A549 (cell line): ENCODE measurements at regions not wholly inside any gene's neighbourhood (a gene's known extent, or its start where the extent isn't known, plus 50 kb on each side); places are given as distances from the start of the nearest gene placed in this dataset.

Source experiments
- ATAC-seq, 2 experiments: fragments of 200-7000 bp in 1 of 2; fragments of >200 bp in 1 of 2; cut with Nextera tagmentation in 1 of 2; cut with Tn5 transposase in 1 of 2; 3 replicates each; pipeline versions ENCODE4 v1.8.0 to v1.9.1; 2018 to 2020; ENCODE audit warnings: mild to moderate bottlenecking in 1 of 2, moderate library complexity in 1 of 2
- CTCF ChIA-PET: fragments of 300-600 bp; sonication (Branson Sonifier 250); formaldehyde crosslinking; extraction: SDS; loops from one replicate; lab custom pipeline; 2021; ENCODE audit warnings: antibody characterized with exemption, inconsistent platforms; lab: Yijun Ruan, JAX
- POLR2A ChIA-PET: fragments of 350-600 bp; formaldehyde crosslinking; extraction: SDS; loops from one replicate; lab custom pipeline; 2021; ENCODE audit warnings: antibody characterized with exemption, inconsistent platforms; lab: Yijun Ruan, JAX
- DNase-seq, 2 experiments: peaks; one replicate each; pipeline versions ENCODE4 v3.0.0 to v3.0.0-alpha.2; 2011 to 2016; ENCODE audit warnings: low read depth in 1 of 2, low spot score in 1 of 2
- FAIRE-seq: peaks from 2 replicates; lab custom pipeline; 2011; peaks lifted over from hg19 to GRCh38; lab: Jason Lieb, UNC
- H3K27ac ChIP-seq, 2 experiments: fragments of >200 bp; sonication (Bioruptor Twin); formaldehyde crosslinking; 3 replicates each; pipeline ENCODE4 v1.5.1; 2016 to 2017
- H3K4me1 ChIP-seq: fragments of >200 bp; sonication (Bioruptor Twin); formaldehyde crosslinking; 3 replicates; pipeline ENCODE4 v1.6.1; 2016
- H3K4me2 ChIP-seq: fragments of >200 bp; sonication (Bioruptor Twin); formaldehyde crosslinking; 3 replicates; pipeline ENCODE4 v1.6.1; 2016
- H3K4me3 ChIP-seq: fragments of >200 bp; sonication (Bioruptor Twin); formaldehyde crosslinking; 3 replicates; pipeline ENCODE4 v1.5.1; 2016
- H3K9me3 ChIP-seq: fragments of >200 bp; sonication (Bioruptor Twin); formaldehyde crosslinking; 3 replicates; pipeline ENCODE4 v1.6.1; 2016
- BHLHE40 ChIP-seq: IDR thresholded peaks from 2 replicates; pipeline ENCODE4 v1.6.1; 2012; ENCODE audit warnings: low read depth, low read length, inconsistent platforms
- CHD2 ChIP-seq: fragments of 150-350 bp; IDR thresholded peaks from 2 replicates; pipeline ENCODE4 v1.6.1; 2014; ENCODE audit warnings: low read length; ENCODE audit not compliant: partially characterized antibody
- EHF ChIP-seq: fragments of 250-450 bp; sonication (Bioruptor Pico); IDR thresholded peaks from 2 replicates; pipeline ENCODE4 v1.5.0; 2020; ENCODE audit warnings: mild to moderate bottlenecking
- EHMT2 ChIP-seq: fragments of 200-600 bp; sonication (generic); IDR thresholded peaks from 2 replicates; pipeline ENCODE4 v1.6.1; 2016; ENCODE audit warnings: antibody characterized with exemption, low read depth, mild to moderate bottlenecking, moderate library complexity
- EP300 ChIP-seq, 2 experiments: fragments of >200 bp; sonication (Bioruptor Twin); formaldehyde crosslinking; IDR thresholded peaks; 2 replicates in 1 of 2; 3 replicates in 1 of 2; pipeline ENCODE4 v1.6.1; 2016 to 2017
- ESRRA ChIP-seq: fragments of 150-350 bp; IDR thresholded peaks from 2 replicates; pipeline ENCODE4 v1.6.1; 2014; ENCODE audit warnings: mild to moderate bottlenecking, low read length, borderline replicate concordance
- FOSL2 ChIP-seq, 2 experiments: fragments of 450-650 bp in 1 of 2; fragments of >200 bp in 1 of 2; sonication (Bioruptor Twin) in 1 of 2; formaldehyde crosslinking; IDR thresholded peaks; 2 replicates each; pipeline versions ENCODE4 v1.5.0 to v1.6.1; 2016 to 2020; ENCODE audit warnings: mild to moderate bottlenecking in 1 of 2, moderate library complexity in 1 of 2
- HEYL ChIP-seq: fragments of 250-450 bp; sonication (Bioruptor Pico); IDR thresholded peaks from 2 replicates; pipeline ENCODE4 v1.8.0; 2021; ENCODE audit warnings: mild to moderate bottlenecking, moderate library complexity
- HOXB5 ChIP-seq: fragments of 250-450 bp; sonication (Bioruptor Pico); IDR thresholded peaks from 2 replicates; pipeline ENCODE4 v1.5.0; 2020; ENCODE audit warnings: mild to moderate bottlenecking, moderate library complexity
- JUN ChIP-seq, 2 experiments: fragments of >200 bp; sonication (Bioruptor Twin); formaldehyde crosslinking; IDR thresholded peaks; 2 replicates in 1 of 2; 3 replicates in 1 of 2; pipeline ENCODE4 v1.6.1; 2016 to 2017
- JUNB ChIP-seq: fragments of >200 bp; sonication (Bioruptor Twin); formaldehyde crosslinking; IDR thresholded peaks from 2 replicates; pipeline ENCODE4 v1.6.1; 2016
- MYC ChIP-seq: IDR thresholded peaks from 2 replicates; pipeline ENCODE4 v1.6.1; 2012; ENCODE audit warnings: mild to moderate bottlenecking, inconsistent platforms, low read length, improper control_type of control experiment, borderline replicate concordance
- PHF8 ChIP-seq: fragments of 200-600 bp; sonication (generic); IDR thresholded peaks from 2 replicates; pipeline ENCODE4 v1.6.1; 2016; ENCODE audit warnings: low read depth, mild to moderate bottlenecking, antibody characterized with exemption, moderate library complexity, borderline replicate concordance
- POLR2A ChIP-seq: IDR thresholded peaks from 2 replicates; pipeline ENCODE4 v1.6.1; 2012; ENCODE audit warnings: mild to moderate bottlenecking, low read length
- POLR2AphosphoS2 ChIP-seq: conservative IDR thresholded peaks from 2 replicates; pipeline ENCODE4 v1.6.1; 2012; ENCODE audit warnings: low read length, improper control_type of control experiment, inconsistent platforms
- RARB ChIP-seq: fragments of 250-450 bp; sonication (Bioruptor Pico); IDR thresholded peaks from 2 replicates; pipeline ENCODE4 v1.8.0; 2021; ENCODE audit warnings: mild to moderate bottlenecking, moderate library complexity
- RNF2 ChIP-seq: fragments of 200-600 bp; sonication (generic); IDR thresholded peaks from 2 replicates; pipeline ENCODE4 v1.6.1; 2016; ENCODE audit warnings: low read depth, mild to moderate bottlenecking, antibody characterized with exemption, moderate library complexity, borderline replicate concordance
- SMC3 ChIP-seq: fragments of >200 bp; sonication (Bioruptor Twin); formaldehyde crosslinking; IDR thresholded peaks from 3 replicates; pipeline ENCODE4 v1.6.1; 2018; ENCODE audit warnings: inconsistent platforms
- TFCP2L1 ChIP-seq: fragments of 250-450 bp; sonication (Bioruptor Pico); IDR thresholded peaks from 2 replicates; pipeline ENCODE4 v1.5.0; 2021; ENCODE audit warnings: mild to moderate bottlenecking
- TP53 ChIP-seq: fragments of 250-450 bp; sonication (Bioruptor Pico); IDR thresholded peaks from 2 replicates; pipeline ENCODE4 v1.5.0; 2021; ENCODE audit warnings: mild to moderate bottlenecking, moderate library complexity
- ZC3H11A ChIP-seq: fragments of 450-650 bp; IDR thresholded peaks from 2 replicates; pipeline ENCODE4 v1.6.1; 2014; ENCODE audit warnings: antibody characterized with exemption, mild to moderate bottlenecking
- ZNF302 ChIP-seq: fragments of 250-450 bp; sonication (Bioruptor Pico); IDR thresholded peaks from 2 replicates; pipeline ENCODE4 v1.9.0; 2021; ENCODE audit warnings: inconsistent platforms, mild to moderate bottlenecking, moderate library complexity
- ZSCAN20 ChIP-seq: fragments of 250-450 bp; sonication (Bioruptor Pico); IDR thresholded peaks from 2 replicates; pipeline ENCODE4 v1.8.0; 2022; ENCODE audit warnings: mild to moderate bottlenecking, moderate library complexity
- WGBS: methylation state at CpG from one replicate; pipeline ENCODE4 v1.1.6; 2017; ENCODE audit errors: missing lambda C conversion rate; 5-methylcytosine and 5-hydroxymethylcytosine counted together
- TF ChIP-seq, protein P1 (sequence below): fragments of >200 bp; sonication (Bioruptor Twin); formaldehyde crosslinking; IDR thresholded peaks from 3 replicates; pipeline ENCODE4 v1.6.1; 2016
- TF ChIP-seq, protein P2 (sequence below): fragments of 450-650 bp; IDR thresholded peaks from 2 replicates; pipeline ENCODE4 v1.6.1; 2014; ENCODE audit warnings: antibody characterized with exemption
- TF ChIP-seq, protein P3 (sequence below): IDR thresholded peaks from 2 replicates; pipeline ENCODE4 v1.6.1; 2012

DNA sequence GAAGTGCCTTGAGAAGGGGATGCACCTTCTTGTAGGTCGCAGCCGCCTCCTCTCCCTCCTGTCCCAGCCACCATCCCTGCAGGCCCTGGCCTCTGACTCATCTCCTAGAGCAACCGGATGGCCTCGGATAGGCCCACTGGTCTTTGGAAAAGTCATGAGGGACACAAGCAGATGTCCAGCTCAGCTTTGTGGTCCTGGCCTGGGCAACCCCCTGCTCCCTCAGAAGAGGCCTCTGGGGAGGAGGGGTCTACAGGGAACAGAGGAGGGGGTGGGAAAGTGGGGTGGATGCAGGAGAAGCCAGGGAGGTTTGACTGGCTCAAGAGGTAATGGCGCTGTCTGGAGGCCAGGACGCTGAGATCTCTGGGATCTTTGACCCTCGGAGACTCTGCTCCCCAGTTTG lies 259.2 kb upstream of the TLE3 start:
- Histone ChIP-seq H3K27ac (no peak overlapping the region), H3K9me3 (no peaks in the 10 kb centered on the region), H3K4me2 (no peak overlapping the region), H3K4me1 (no peaks in the 10 kb centered on the region), H3K4me3 (no peak overlapping the region)
- no peak for FAIRE-seq
- CTCF ChIA-PET, result no interaction called here
- 77% methylated on average over 7 of the region's 7 CpGs for WGBS
- POLR2A ChIA-PET, result no interaction called here
- no peak for DNase-seq
- TF ChIP-seq, protein P1, sequence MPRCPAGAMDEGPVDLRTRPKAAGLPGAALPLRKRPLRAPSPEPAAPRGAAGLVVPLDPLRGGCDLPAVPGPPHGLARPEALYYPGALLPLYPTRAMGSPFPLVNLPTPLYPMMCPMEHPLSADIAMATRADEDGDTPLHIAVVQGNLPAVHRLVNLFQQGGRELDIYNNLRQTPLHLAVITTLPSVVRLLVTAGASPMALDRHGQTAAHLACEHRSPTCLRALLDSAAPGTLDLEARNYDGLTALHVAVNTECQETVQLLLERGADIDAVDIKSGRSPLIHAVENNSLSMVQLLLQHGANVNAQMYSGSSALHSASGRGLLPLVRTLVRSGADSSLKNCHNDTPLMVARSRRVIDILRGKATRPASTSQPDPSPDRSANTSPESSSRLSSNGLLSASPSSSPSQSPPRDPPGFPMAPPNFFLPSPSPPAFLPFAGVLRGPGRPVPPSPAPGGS, result no peak
- TF ChIP-seq JUN (IDR thresholded peaks at IDR 0.05), result no peak
- no peak for TF ChIP-seq TP53 (CRISPR knock-in tag)
- ATAC-seq, result no peak

DNA sequence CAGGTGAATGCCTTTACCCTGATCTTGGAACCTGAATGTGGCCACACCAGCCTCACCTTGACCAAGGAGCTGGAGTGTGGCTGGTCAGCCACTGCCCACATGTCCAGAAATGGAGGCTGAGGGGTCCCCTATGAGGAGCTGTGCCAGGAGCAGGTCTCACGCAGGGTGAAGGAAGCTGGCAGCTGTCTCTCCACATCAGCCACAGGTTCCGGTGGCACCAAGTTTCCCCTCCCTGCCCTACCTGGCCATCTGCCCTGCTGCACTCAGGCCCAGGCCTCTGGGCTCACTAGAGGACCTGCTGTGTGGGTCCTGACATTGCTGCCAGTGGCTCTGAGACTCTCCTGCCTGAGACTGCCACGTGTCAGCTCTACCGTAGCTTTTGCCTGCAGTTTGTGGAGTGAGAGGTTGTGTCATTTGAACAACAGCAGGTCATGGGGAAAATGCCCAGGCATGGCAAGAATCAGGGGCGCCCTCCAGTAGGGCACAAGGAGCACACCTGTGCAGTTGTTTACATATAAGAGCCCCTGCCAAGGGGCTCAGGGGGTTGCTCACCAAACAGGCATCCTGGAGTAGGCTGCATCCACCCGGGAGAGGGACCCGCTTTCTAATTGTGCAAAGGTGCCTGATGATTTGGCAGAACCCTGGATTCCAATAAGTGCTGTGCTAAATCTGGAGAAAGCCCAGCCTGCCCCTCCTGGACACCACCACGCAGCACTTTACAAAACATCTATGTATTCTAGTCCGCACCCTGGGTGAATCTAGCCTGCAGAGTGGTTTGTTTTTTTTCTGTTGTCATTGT lies 258.5 kb upstream of the TLE3 start:
- H3K9me3 ChIP-seq, result no peaks in the 10 kb centered on the region
- POLR2A ChIA-PET, result no interaction called here
- 79% methylated on average over 9 of the region's 9 CpGs for WGBS

DNA sequence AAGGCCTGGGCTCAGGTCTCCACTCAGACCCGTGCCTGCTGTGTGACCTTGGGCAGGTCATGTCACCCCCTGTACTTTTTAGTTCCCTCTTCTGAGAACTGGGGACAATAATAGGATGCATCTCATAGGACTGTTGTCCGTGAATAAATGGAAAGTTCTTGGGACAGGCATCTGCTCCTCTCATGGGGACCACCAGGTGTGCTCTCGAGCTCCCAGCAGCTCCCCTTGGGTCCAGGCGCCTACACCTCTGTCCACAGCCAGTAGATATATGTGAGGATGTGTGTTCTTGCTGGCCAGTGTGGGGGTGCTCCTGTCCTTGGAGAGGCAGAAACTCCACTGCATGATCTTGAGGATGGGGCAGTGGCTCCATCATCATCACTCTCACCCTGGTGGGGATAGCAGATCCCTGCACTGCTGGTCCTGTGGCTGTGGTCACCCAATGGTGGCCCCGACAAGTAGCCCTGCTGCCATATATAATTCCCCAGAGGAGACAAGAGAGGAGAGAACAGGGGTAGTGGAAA lies 257.6 kb upstream of the TLE3 start:
- Histone ChIP-seq H3K9me3 (no peaks in the 10 kb centered on the region), H3K27ac (no peak overlapping the region), H3K4me3 (no peak overlapping the region), H3K4me2 (no peak overlapping the region), H3K4me1 (no peaks in the 10 kb centered on the region)
- FAIRE-seq (no peak), ATAC-seq (peak; percentile 52 to 76; a peak in 3 of 6 replicates), DNase-seq (peak in 1 of 2 experiments; percentile 31)
- TF ChIP-seq, protein P2, sequence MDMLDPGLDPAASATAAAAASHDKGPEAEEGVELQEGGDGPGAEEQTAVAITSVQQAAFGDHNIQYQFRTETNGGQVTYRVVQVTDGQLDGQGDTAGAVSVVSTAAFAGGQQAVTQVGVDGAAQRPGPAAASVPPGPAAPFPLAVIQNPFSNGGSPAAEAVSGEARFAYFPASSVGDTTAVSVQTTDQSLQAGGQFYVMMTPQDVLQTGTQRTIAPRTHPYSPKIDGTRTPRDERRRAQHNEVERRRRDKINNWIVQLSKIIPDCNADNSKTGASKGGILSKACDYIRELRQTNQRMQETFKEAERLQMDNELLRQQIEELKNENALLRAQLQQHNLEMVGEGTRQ, result no peak
- TF ChIP-seq ZC3H11A (no peak), PHF8 (no peak), POLR2AphosphoS2 (no peak), HOXB5 (CRISPR knock-in tag) (no peak), POLR2A (no peak), JUN (IDR thresholded peaks at IDR 0.05) (no peak), CHD2 (no peak), EP300 (IDR thresholded peaks at IDR 0.05) (no peak), MYC (no peak), BHLHE40 (no peak), ZSCAN20 (no peak), EHF (CRISPR knock-in tag) (no peak), JUNB (no peak), RARB (no peak), SMC3 (no peak), ZNF302 (no peak)
- CTCF ChIA-PET, result interaction anchor here (0.6 to 0.8 kb wide), 3 partner anchors 8 to 26 kb away, joined by 3 to 4 read pairs (median 3); no protein-coding TSS in a partner anchor
- 76% methylated on average over 5 of the region's 5 CpGs for WGBS
- POLR2A ChIA-PET, result no interaction called here

More for the DNA sequence above, 258.5 kb upstream of the TLE3 start:
- CTCF ChIA-PET, result no interaction called here
- Histone ChIP-seq H3K4me2 (no peak overlapping the region), H3K4me3 (no peak overlapping the region), H3K27ac (no peak overlapping the region), H3K4me1 (no peaks in the 10 kb centered on the region)
- DNase-seq (no peak), ATAC-seq (no peak), FAIRE-seq (no peak)
- TF ChIP-seq RNF2 (no peak), PHF8 (no peak), FOSL2 (IDR thresholded peaks at IDR 0.05) (no peak), FOSL2 (CRISPR knock-in tag; IDR thresholded peaks at IDR 0.05) (no peak), EHMT2 (no peak), POLR2AphosphoS2 (no peak), HOXB5 (CRISPR knock-in tag) (no peak), ESRRA (no peak), TP53 (CRISPR knock-in tag) (no peak), HEYL (CRISPR knock-in tag) (no peak), TFCP2L1 (CRISPR knock-in tag) (no peak), SMC3 (no peak), MYC (no peak), JUNB (no peak)
- TF ChIP-seq, protein P3, sequence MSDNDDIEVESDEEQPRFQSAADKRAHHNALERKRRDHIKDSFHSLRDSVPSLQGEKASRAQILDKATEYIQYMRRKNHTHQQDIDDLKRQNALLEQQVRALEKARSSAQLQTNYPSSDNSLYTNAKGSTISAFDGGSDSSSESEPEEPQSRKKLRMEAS, result no peak
- TF ChIP-seq, protein P2, result no peak
